Stimulated activated CD4-positive, alpha-beta T cell treated with anti-CD3 and anti-CD28 coated beads, Interleukin-12 subunit alpha, Interleukin-12 subunit beta, amount 100 ng/mL, for 4 hours (primary cell): ENCODE measurements at regions not wholly inside any gene's neighbourhood (a gene's known extent, or its start where the extent isn't known, plus 50 kb on each side); places are given as distances from the start of the nearest gene placed in this dataset.
"Not testable (repeated sequence)": the region's sequence is repeated elsewhere in the genome, so short reads cannot be mapped to it uniquely, and the experiment has no call there.

Experiments used
- DNase-seq: peaks from one replicate; pipeline ENCODE4 v3.0.0-alpha.2; 2020

- no peak for DNase-seq
These were observed 266.4 kb upstream of the USP15 start for GRCh38 chr12:61993734-61994345.

- no peak for DNase-seq
These were observed 263.5 kb upstream of the USP15 start for GRCh38 chr12:61996717-61997116.

GRCh38 chr12:61998791-61999190, 261.4 kb upstream of the USP15 start:
- DNase-seq = no peak

GRCh38 chr12:61999311-61999710, 260.9 kb upstream of the USP15 start:
- DNase-seq = no peak

GRCh38 chr12:62001424-62001823, 258.8 kb upstream of the USP15 start:
- DNase-seq = no peak

- DNase-seq = no peak
These were observed 257.0 kb upstream of the USP15 start for GRCh38 chr12:62003226-62003625.

- no peak for DNase-seq
These were observed 256.5 kb upstream of the USP15 start for GRCh38 chr12:62003701-62004100.

GRCh38 chr12:62005615-62006014, 254.6 kb upstream of the USP15 start:
- no peak for DNase-seq

- no peak for DNase-seq
These were observed 254.0 kb upstream of the USP15 start for GRCh38 chr12:62006076-62006732.

- no peak for DNase-seq
These were observed 251.5 kb upstream of the USP15 start for GRCh38 chr12:62008703-62009102.

GRCh38 chr12:62009445-62009844, 250.8 kb upstream of the USP15 start:
- no peak for DNase-seq

- not testable (repeated sequence) for DNase-seq
These were observed 249.8 kb upstream of the USP15 start for GRCh38 chr12:62010331-62010906.

GRCh38 chr12:62010973-62011372, 249.2 kb upstream of the USP15 start:
- not testable (repeated sequence) for DNase-seq

GRCh38 chr12:62014330-62014729, 245.9 kb upstream of the USP15 start:
- no peak for DNase-seq

GRCh38 chr12:62016021-62016420, 244.2 kb upstream of the USP15 start:
- DNase-seq = no peak

- no peak for DNase-seq
These were observed 238.4 kb upstream of the USP15 start for GRCh38 chr12:62021808-62022207.

- DNase-seq = no peak
These were observed 231.7 kb upstream of the USP15 start for GRCh38 chr12:62028536-62028935.

- DNase-seq = no peak
These were observed 227.3 kb upstream of the USP15 start for GRCh38 chr12:62032870-62033269.

GRCh38 chr12:62044450-62045135, 215.6 kb upstream of the USP15 start:
- no peak for DNase-seq

- DNase-seq = no peak
These were observed 215.0 kb upstream of the USP15 start for GRCh38 chr12:62045211-62045610.

GRCh38 chr12:62050785-62051184, 209.4 kb upstream of the USP15 start:
- DNase-seq = no peak

GRCh38 chr12:62069976-62070375, 190.2 kb upstream of the USP15 start:
- DNase-seq = no peak

- DNase-seq = not testable (repeated sequence)
These were observed 187.0 kb upstream of the USP15 start for GRCh38 chr12:62073236-62073635.

- DNase-seq = no peak
These were observed 184.3 kb upstream of the USP15 start for GRCh38 chr12:62075870-62076269.
